Stimulated activated naive B cell treated with anti-CD40 and anti-IgM and Interleukin-4, amounts not matched to agents 10 μg/mL and 1 μg/mL and 100 μg/mL, for 72 hours (primary cell): ENCODE measurements at regions not wholly inside any gene's neighbourhood (a gene's known extent, or its start where the extent isn't known, plus 50 kb on each side); places are given as distances from the start of the nearest gene placed in this dataset.
"Not testable (repeated sequence)": the region's sequence is repeated elsewhere in the genome, so short reads cannot be mapped to it uniquely, and the experiment has no call there.

Experiments used
- ATAC-seq, 2 donors: fragments of 150-1000 bp; cut with Tn5 transposase; replicated peaks; 2 replicates each; pipeline ENCODE4 v1.10.0; 2021; ENCODE audit warnings: moderate library complexity in 1 of 2
- DNase-seq: peaks from one replicate; pipeline ENCODE4 v3.0.0; 2021
- H3K27ac Mint-ChIP-seq: one replicate; pipeline ENCODE4 v1.8.0; 2022; ENCODE audit warnings: mild to moderate bottlenecking, mixed read lengths
- H3K27me3 Mint-ChIP-seq, 2 donors: one replicate each; pipeline ENCODE4 v1.8.0; 2022; ENCODE audit warnings: mixed read lengths in 2 of 2
- H3K36me3 Mint-ChIP-seq, 2 donors: one replicate each; pipeline ENCODE4 v1.8.0; 2022; ENCODE audit warnings: mixed read lengths in 2 of 2, mild to moderate bottlenecking in 1 of 2
- H3K4me1 Mint-ChIP-seq, 2 donors: one replicate each; pipeline ENCODE4 v1.8.0; 2022; ENCODE audit warnings: mixed read lengths in 2 of 2, mild to moderate bottlenecking in 1 of 2
- H3K4me3 Mint-ChIP-seq, 2 donors: one replicate each; pipeline ENCODE4 v1.8.0; 2022; ENCODE audit warnings: mild to moderate bottlenecking in 2 of 2, mixed read lengths in 2 of 2, moderate library complexity in 1 of 2
- H3K9me3 Mint-ChIP-seq, 2 donors: one replicate each; pipeline ENCODE4 v1.8.0; 2022; ENCODE audit warnings: mixed read lengths in 2 of 2, mild to moderate bottlenecking in 1 of 2

DNA sequence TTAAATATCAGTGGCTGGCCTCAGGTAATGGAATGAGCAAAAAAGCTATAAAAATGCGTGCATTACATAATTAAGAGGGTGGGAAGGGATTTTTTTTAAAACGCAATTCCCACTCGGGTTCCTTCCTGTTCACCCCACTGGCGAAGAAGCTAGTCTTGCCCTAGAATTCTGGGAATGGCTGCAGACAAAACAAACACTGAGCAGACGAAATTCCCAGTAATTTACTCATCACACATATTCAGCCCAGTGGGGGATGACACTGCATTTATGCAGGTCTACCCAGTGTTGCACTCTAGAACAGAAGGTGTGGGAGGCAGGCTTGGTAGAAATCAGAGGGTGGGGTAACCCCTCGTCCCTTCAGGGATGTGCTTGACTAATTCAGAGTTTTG, 2695.0 kb upstream of the DEFB115 start:
- Mint-ChIP-seq H3K27ac (no peak overlapping the region), H3K4me1 (no peaks in the 10 kb centered on the region)
- no peak for DNase-seq

GRCh38 chr20:28562899-28563521, 2694.5 kb upstream of the DEFB115 start:
- not testable (repeated sequence) for H3K4me3 Mint-ChIP-seq, H3K27ac Mint-ChIP-seq, DNase-seq, ATAC-seq, H3K4me1 Mint-ChIP-seq, H3K27me3 Mint-ChIP-seq
- Mint-ChIP-seq H3K9me3 (peaks cover 21 to 28% of the 10 kb centered on the region in 2 donors), H3K36me3 (peaks cover 20 to 35% of the 10 kb centered on the region in 2 donors)

More for the DNA sequence above, 2695.0 kb upstream of the DEFB115 start:
- peaks cover 20 to 35% of the 10 kb centered on the region in 2 donors for H3K36me3 Mint-ChIP-seq
- H3K4me3 Mint-ChIP-seq = no peak overlapping the region
- no peak for ATAC-seq
- no peaks in the 10 kb centered on the region for H3K27me3 Mint-ChIP-seq
- peaks cover 21 to 29% of the 10 kb centered on the region in 2 donors for H3K9me3 Mint-ChIP-seq

GRCh38 chr20:28564024-28564423, 2693.4 kb upstream of the DEFB115 start:
- not testable (repeated sequence) for H3K4me1 Mint-ChIP-seq, ATAC-seq, H3K27ac Mint-ChIP-seq, H3K4me3 Mint-ChIP-seq, DNase-seq, H3K27me3 Mint-ChIP-seq
- peaks cover 20 to 35% of the 10 kb centered on the region in 2 donors for H3K36me3 Mint-ChIP-seq
- H3K9me3 Mint-ChIP-seq = peaks cover 21 to 28% of the 10 kb centered on the region in 2 donors

DNA sequence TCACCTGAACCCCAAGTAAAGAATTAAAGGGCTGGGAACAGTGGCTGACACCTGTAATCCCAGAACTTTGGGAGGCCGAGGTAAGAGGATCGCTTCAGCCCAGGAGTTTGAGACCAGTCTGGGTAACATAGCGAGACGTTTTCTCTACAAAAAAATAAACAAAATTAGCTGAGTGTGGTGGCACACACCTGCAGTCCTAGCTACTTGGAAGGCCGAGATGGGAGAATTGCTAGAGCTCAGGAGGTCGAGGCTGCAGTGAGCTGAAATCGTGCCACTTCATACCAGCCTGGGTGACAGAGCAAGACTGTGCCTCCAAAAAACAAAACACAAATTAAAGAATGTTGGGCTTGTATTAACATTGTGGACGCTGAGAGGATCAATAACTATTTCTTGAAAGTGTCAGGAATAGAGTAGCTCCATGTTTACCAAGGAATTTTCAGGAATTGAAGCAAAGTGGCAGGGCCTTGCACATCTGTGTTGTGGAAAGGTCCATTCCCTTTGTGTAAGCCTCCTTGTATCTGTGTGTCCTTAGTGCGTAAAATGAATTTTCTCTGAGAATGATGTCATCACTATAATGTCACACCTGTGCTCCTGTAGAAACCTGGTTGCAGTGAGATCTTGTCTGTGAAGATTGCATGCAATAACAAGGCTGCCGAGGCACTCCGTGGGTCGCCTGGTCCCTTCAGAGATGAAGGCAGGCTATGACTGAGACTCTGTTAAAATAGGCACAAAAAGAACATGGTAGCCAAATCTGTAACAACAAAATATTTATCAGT, 2692.6 kb upstream of the DEFB115 start:
- not testable (repeated sequence) for ATAC-seq, H3K27me3 Mint-ChIP-seq, DNase-seq, H3K27ac Mint-ChIP-seq, H3K4me1 Mint-ChIP-seq, H3K4me3 Mint-ChIP-seq
- peaks cover 20 to 35% of the 10 kb centered on the region in 2 donors for H3K36me3 Mint-ChIP-seq
- peaks cover 27 to 30% of the 10 kb centered on the region in 2 donors for H3K9me3 Mint-ChIP-seq

- not testable (repeated sequence) for H3K27me3 Mint-ChIP-seq, H3K27ac Mint-ChIP-seq, ATAC-seq, H3K9me3 Mint-ChIP-seq, H3K4me1 Mint-ChIP-seq, DNase-seq, H3K4me3 Mint-ChIP-seq
- peaks cover 21 to 28% of the 10 kb centered on the region in 2 donors for H3K36me3 Mint-ChIP-seq
Measured at GRCh38 chr20:28575991-28576390, 2681.5 kb upstream of the DEFB115 start.

DNA sequence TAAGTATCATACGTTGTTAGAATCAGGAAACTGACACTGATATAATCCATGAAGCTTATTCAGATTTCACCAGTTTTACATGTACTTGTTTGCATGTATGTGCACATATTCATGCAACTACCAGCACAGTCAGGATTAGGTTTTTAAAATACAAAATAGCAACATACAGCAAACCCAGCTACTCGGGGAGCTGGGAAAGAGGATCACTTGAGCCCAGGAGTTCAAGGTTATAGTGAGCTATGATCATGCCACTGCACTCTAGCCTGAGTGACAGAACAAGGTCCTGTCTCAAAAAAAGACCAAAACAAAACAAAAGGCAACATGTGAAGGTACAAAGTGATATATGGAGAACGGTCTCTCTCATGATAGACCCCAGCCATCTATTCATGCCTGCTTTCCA, 2665.8 kb upstream of the DEFB115 start:
- DNase-seq, H3K4me3 Mint-ChIP-seq, ATAC-seq, H3K27ac Mint-ChIP-seq, H3K4me1 Mint-ChIP-seq, H3K27me3 Mint-ChIP-seq, H3K9me3 Mint-ChIP-seq: not testable (repeated sequence)
- peaks cover 8 to 14% of the 10 kb centered on the region in 2 donors for H3K36me3 Mint-ChIP-seq

DNA sequence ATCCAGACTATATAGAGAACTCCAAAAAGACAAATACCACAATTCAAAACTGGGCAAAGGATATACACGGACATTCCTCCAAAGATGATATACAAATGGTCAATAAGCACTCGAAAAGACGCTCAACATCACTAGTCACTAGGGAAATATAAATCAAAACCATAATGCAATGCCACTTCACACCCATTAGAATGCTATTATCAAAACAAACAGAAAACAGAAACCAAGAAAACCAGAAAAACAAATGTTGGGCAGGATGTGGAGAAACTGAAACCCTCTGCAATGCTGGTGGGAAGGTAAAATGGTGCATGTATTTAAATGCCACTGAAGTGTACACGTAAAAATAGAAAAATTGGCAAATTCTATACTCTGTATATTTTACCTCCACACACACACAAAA, 2664.1 kb upstream of the DEFB115 start:
- H3K4me3 Mint-ChIP-seq, H3K27ac Mint-ChIP-seq, H3K9me3 Mint-ChIP-seq, H3K27me3 Mint-ChIP-seq, ATAC-seq, DNase-seq: not testable (repeated sequence)
- peaks cover 6 to 15% of the 10 kb centered on the region in 2 donors for H3K4me1 Mint-ChIP-seq
- peaks cover 8 to 16% of the 10 kb centered on the region in 2 donors for H3K36me3 Mint-ChIP-seq

- Mint-ChIP-seq H3K4me1 (peaks cover 6 to 15% of the 10 kb centered on the region in 2 donors), H3K36me3 (peaks cover 8 to 13% of the 10 kb centered on the region in 2 donors)
- ATAC-seq, H3K9me3 Mint-ChIP-seq, H3K4me3 Mint-ChIP-seq, H3K27ac Mint-ChIP-seq, H3K27me3 Mint-ChIP-seq, DNase-seq: not testable (repeated sequence)
Measured at GRCh38 chr20:28594476-28594875, 2663.0 kb upstream of the DEFB115 start.

DNA sequence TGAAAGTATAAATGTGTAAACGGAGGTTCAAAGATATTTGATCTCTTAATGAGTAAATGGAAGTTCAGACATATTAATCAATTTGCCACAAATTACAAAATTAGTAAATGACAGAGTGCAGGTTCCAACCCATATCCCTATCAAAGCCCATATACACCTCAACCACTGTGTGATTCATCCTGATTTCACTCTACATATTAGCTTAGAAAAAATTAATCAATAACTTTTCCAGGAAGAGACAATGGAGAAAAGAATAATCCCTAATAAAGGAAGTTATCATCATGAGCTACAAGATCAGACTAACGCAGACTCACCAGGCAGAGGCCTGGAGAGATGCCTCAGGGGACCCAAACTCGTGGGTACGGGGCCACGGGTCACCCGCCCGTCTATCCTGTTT, 2655.5 kb upstream of the DEFB115 start:
- H3K27me3 Mint-ChIP-seq, ATAC-seq, DNase-seq, H3K36me3 Mint-ChIP-seq: not testable (repeated sequence)
- H3K4me3 Mint-ChIP-seq = peak overlapping the region; percentile 93 to 99
- peaks cover 13 to 31% of the 10 kb centered on the region in 2 donors for H3K4me1 Mint-ChIP-seq
- peak overlapping the region; percentile 85 for H3K27ac Mint-ChIP-seq
- H3K9me3 Mint-ChIP-seq = peaks cover 9 to 11% of the 10 kb centered on the region in 2 donors

DNA sequence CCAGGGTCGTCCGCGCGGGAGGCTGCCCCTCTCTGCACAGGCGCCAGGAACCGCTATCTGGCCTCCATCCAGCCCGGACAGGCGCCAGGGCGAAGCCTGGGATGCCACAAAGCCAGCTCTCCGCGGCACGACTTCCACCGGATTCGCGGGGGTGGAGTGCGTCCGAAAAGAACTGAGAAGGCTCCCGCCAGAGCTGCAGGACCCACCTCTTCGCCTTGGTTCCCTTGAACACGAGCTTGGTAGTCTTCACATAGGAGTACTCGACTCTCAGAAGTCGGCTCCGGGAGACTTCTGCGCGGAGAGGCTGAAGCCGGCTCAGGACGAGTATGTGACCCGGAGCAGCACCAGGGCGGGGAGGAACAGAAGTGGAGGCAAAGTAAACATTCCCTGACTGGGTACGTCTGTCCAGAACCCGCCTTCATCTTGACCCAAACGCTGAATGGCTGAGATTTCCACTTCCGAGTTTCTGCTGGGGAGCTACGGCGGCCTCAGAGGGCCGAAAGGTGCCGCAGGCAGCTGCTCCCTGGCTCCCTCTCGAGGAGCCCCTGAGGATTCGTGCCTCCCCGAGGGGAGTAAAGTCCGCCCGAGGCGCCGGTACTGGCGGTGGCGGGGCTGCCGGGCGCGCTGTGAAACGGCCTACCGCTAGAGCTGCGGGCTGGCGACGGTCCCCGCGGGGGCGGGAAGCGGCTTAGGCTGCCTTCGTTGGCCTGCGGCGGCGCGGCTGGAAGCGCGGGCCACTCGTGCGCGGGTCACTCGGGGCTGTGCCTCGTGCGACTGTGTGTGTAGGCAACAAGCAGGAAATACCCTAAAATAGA, 2654.9 kb upstream of the DEFB115 start:
- H3K36me3 Mint-ChIP-seq = not testable (repeated sequence)
- DNase-seq = peak; percentile 89

GRCh38 chr20:28603218-28603577, 2654.3 kb upstream of the DEFB115 start:
- not testable (repeated sequence) for H3K36me3 Mint-ChIP-seq, ATAC-seq, H3K27me3 Mint-ChIP-seq, DNase-seq
- H3K4me3 Mint-ChIP-seq = peak overlapping the region; percentile 93 to 99
- peak overlapping the region; percentile 85 for H3K27ac Mint-ChIP-seq
- peaks cover 13 to 23% of the 10 kb centered on the region in 2 donors for H3K4me1 Mint-ChIP-seq
- H3K9me3 Mint-ChIP-seq = peaks cover 9 to 11% of the 10 kb centered on the region in 2 donors

More for the DNA sequence above, 2654.9 kb upstream of the DEFB115 start:
- ATAC-seq = peak; percentile 96 to 98
- H3K27me3 Mint-ChIP-seq = not testable (repeated sequence)
- Mint-ChIP-seq H3K27ac (peak overlapping the region; percentile 85), H3K4me3 (peak overlapping the region; percentile 93 to 99), H3K4me1 (peaks cover 13 to 29% of the 10 kb centered on the region in 2 donors), H3K9me3 (peaks cover 9 to 11% of the 10 kb centered on the region in 2 donors)

DNA sequence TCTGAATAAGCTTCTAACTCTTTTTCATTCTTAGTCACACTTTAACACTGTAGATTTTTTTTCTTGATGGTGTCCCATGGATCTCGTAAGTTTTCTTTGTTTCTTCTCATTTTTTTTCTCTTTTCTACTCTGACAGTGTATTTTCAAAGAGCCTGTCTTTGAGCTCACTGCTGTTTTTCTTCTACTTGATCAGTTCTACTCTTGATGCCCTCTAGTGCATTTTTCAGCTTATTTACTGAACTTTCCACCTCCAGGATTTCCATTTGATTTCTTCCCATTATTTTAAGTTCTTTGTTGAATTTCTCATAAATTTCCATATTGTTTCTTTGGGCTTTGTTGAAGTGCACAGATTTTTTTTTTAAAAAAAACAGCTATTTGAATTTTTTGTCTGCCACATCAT, 2641.1 kb upstream of the DEFB115 start:
- Mint-ChIP-seq H3K9me3 (peaks cover 24 to 29% of the 10 kb centered on the region in 2 donors), H3K27ac (no peak overlapping the region)
- no peak for DNase-seq

GRCh38 chr20:28619956-28620651, 2637.4 kb upstream of the DEFB115 start:
- ATAC-seq, H3K36me3 Mint-ChIP-seq, H3K4me1 Mint-ChIP-seq, H3K27me3 Mint-ChIP-seq, DNase-seq, H3K27ac Mint-ChIP-seq, H3K4me3 Mint-ChIP-seq: not testable (repeated sequence)
- H3K9me3 Mint-ChIP-seq = peaks cover 17 to 21% of the 10 kb centered on the region in 2 donors

More for the DNA sequence above, 2641.1 kb upstream of the DEFB115 start:
- ATAC-seq = no peak
- Mint-ChIP-seq H3K36me3 (peaks cover 0 to 5% of the 10 kb centered on the region in 2 donors), H3K4me1 (no peaks in the 10 kb centered on the region), H3K27me3 (peaks cover 0 to 6% of the 10 kb centered on the region in 2 donors), H3K4me3 (no peak overlapping the region)

- not testable (repeated sequence) for ATAC-seq
Measured at GRCh38 chr20:28625112-28625511, 2632.4 kb upstream of the DEFB115 start.

More at GRCh38 chr20:28625112-28625511, 2632.4 kb upstream of the DEFB115 start:
- not testable (repeated sequence) for DNase-seq, H3K27ac Mint-ChIP-seq, H3K4me3 Mint-ChIP-seq, H3K9me3 Mint-ChIP-seq, H3K4me1 Mint-ChIP-seq, H3K27me3 Mint-ChIP-seq, H3K36me3 Mint-ChIP-seq
